ENCODE measurements at regions not wholly inside any gene's neighbourhood (a gene's known extent, or its start where the extent isn't known, plus 50 kb on each side); places are given as distances from the start of the nearest gene placed in this dataset.

- TF ChIP-seq POLR2A (IDR thresholded peaks at IDR 0.05): no peak
- TF ChIP-seq CTCF (IDR thresholded peaks at IDR 0.05): no peak
Measured at GRCh38 chr6:67506352-67506751, 1128.7 kb upstream of the ADGRB3 start.

Data from vagina (tissue), 2 donors.